ENCODE measurements at regions not wholly inside any gene's neighbourhood (a gene's known extent, or its start where the extent isn't known, plus 50 kb on each side); places are given as distances from the start of the nearest gene placed in this dataset.
"Not testable (repeated sequence)": the region's sequence is repeated elsewhere in the genome, so short reads cannot be mapped to it uniquely, and the experiment has no call there.

- no peak for DNase-seq (ENCODE audit: low read depth in 4 of 4, low spot score in 3 of 4)
Observed at GRCh38 chr9:32161720-32162119, 222.7 kb upstream of the ACO1 start.

GRCh38 chr9:32166316-32166715 lies 218.1 kb upstream of the ACO1 start:
- not testable (repeated sequence) for DNase-seq (ENCODE audit: low read depth in 4 of 4, low spot score in 3 of 4)

- no peak for DNase-seq (ENCODE audit: low read depth in 4 of 4, low spot score in 3 of 4)
Observed at GRCh38 chr9:32171339-32171738, 213.1 kb upstream of the ACO1 start.

GRCh38 chr9:32172256-32172655 lies 212.2 kb upstream of the ACO1 start:
- no peak for DNase-seq (ENCODE audit: low read depth in 4 of 4, low spot score in 3 of 4)

- DNase-seq (ENCODE audit: low read depth in 4 of 4, low spot score in 3 of 4) = no peak
Observed at GRCh38 chr9:32177396-32177795, 207.0 kb upstream of the ACO1 start.

GRCh38 chr9:32180597-32180996 lies 203.8 kb upstream of the ACO1 start:
- DNase-seq (ENCODE audit: low read depth in 4 of 4, low spot score in 3 of 4) = no peak

GRCh38 chr9:32200241-32200640 lies 184.2 kb upstream of the ACO1 start:
- no peak for DNase-seq (ENCODE audit: low read depth in 4 of 4, low spot score in 3 of 4)

GRCh38 chr9:32200896-32201295 lies 183.5 kb upstream of the ACO1 start:
- no peak for DNase-seq (ENCODE audit: low read depth in 4 of 4, low spot score in 3 of 4)

- not testable (repeated sequence) for DNase-seq (ENCODE audit: low read depth in 4 of 4, low spot score in 3 of 4)
Observed at GRCh38 chr9:32209164-32209563, 175.3 kb upstream of the ACO1 start.

GRCh38 chr9:32218100-32218767 lies 166.2 kb upstream of the ACO1 start:
- DNase-seq (ENCODE audit: low read depth in 4 of 4, low spot score in 3 of 4) = no peak

GRCh38 chr9:32220750-32221149 lies 163.7 kb upstream of the ACO1 start:
- DNase-seq (ENCODE audit: low read depth in 4 of 4, low spot score in 3 of 4) = no peak

GRCh38 chr9:32234451-32234850 lies 150.0 kb upstream of the ACO1 start:
- no peak for DNase-seq (ENCODE audit: low read depth in 4 of 4, low spot score in 3 of 4)

- no peak for DNase-seq (ENCODE audit: low read depth in 4 of 4, low spot score in 3 of 4)
Observed at GRCh38 chr9:32247168-32247567, 137.3 kb upstream of the ACO1 start.

GRCh38 chr9:32248189-32248712 lies 136.2 kb upstream of the ACO1 start:
- no peak for DNase-seq (ENCODE audit: low read depth in 4 of 4, low spot score in 3 of 4)

GRCh38 chr9:32251539-32251938 lies 132.9 kb upstream of the ACO1 start:
- DNase-seq (ENCODE audit: low read depth in 4 of 4, low spot score in 3 of 4) = peak; percentile 60 to 71 (median 66)

- no peak for DNase-seq (ENCODE audit: low read depth in 4 of 4, low spot score in 3 of 4)
Observed at GRCh38 chr9:32253731-32254130, 130.7 kb upstream of the ACO1 start.

- no peak for DNase-seq (ENCODE audit: low read depth in 4 of 4, low spot score in 3 of 4)
Observed at GRCh38 chr9:32255026-32255425, 129.4 kb upstream of the ACO1 start.

- DNase-seq (ENCODE audit: low read depth in 4 of 4, low spot score in 3 of 4) = no peak
Observed at GRCh38 chr9:32258482-32258881, 126.0 kb upstream of the ACO1 start.

GRCh38 chr9:32260151-32260862 lies 124.1 kb upstream of the ACO1 start:
- DNase-seq (ENCODE audit: low read depth in 4 of 4, low spot score in 3 of 4) = peak in 1 of 4 donors; percentile 56

- DNase-seq (ENCODE audit: low read depth in 4 of 4, low spot score in 3 of 4) = no peak
Observed at GRCh38 chr9:32264170-32264864, 120.1 kb upstream of the ACO1 start.

- DNase-seq (ENCODE audit: low read depth in 4 of 4, low spot score in 3 of 4) = no peak
Observed at GRCh38 chr9:32265037-32265436, 119.4 kb upstream of the ACO1 start.

- DNase-seq (ENCODE audit: low read depth in 4 of 4, low spot score in 3 of 4) = no peak
Observed at GRCh38 chr9:32278991-32279390, 105.5 kb upstream of the ACO1 start.

All from left renal pelvis (tissue), 4 donors.